CD4-positive, alpha-beta memory T cell (primary cell): ENCODE measurements at regions not wholly inside any gene's neighbourhood (a gene's known extent, or its start where the extent isn't known, plus 50 kb on each side); places are given as distances from the start of the nearest gene placed in this dataset.

Source experiments
- CTCF ChIA-PET: fragments of 350-600 bp; sonication (Branson Sonifier 250); formaldehyde crosslinking; loops from one replicate; lab custom pipeline; 2021; ENCODE audit warnings: inconsistent platforms; ENCODE audit not compliant: partially characterized antibody; lab: Charles Lee
- POLR2A ChIA-PET: fragments of 350-600 bp; sonication (Branson Sonifier 250); formaldehyde crosslinking; loops from one replicate; lab custom pipeline; 2021; ENCODE audit not compliant: partially characterized antibody; lab: Charles Lee
- DNase-seq, 5 donors: peaks; one replicate each; pipeline versions ENCODE4 v3.0.0 to v3.0.0-alpha.2; 2020 to 2022; ENCODE audit warnings: mixed read lengths in 1 of 5
- H3K27ac ChIP-seq: one replicate; pipeline ENCODE4 v1.7.0; 2013; ENCODE audit warnings: low read depth, low read length
- H3K27me3 ChIP-seq: 2 replicates; pipeline ENCODE4 v1.7.0; 2013; ENCODE audit warnings: mild to moderate bottlenecking, low read length, moderate library complexity; ENCODE audit not compliant: insufficient read depth
- H3K36me3 ChIP-seq: 2 replicates; pipeline ENCODE4 v1.7.0; 2013; ENCODE audit warnings: mild to moderate bottlenecking, low read length, moderate library complexity; ENCODE audit not compliant: insufficient read depth
- H3K4me1 ChIP-seq: 2 replicates; pipeline ENCODE4 v1.7.0; 2013; ENCODE audit warnings: mild to moderate bottlenecking, low read length, moderate library complexity; ENCODE audit not compliant: insufficient read depth
- H3K4me3 ChIP-seq, 2 donors: one replicate each; pipeline ENCODE4 v1.7.0; 2013; ENCODE audit warnings: low read length in 2 of 2, mild to moderate bottlenecking in 1 of 2
- H3K9me3 ChIP-seq, 2 donors: one replicate each; pipeline ENCODE4 v1.7.0; 2013; ENCODE audit warnings: low read length in 2 of 2, control low read depth in 1 of 2; ENCODE audit not compliant: control insufficient read depth in 1 of 2
- H3K27ac Mint-ChIP-seq, 7 donors: one replicate each; pipeline ENCODE4 v1.8.0; 2020 to 2021; ENCODE audit warnings: mixed read lengths in 7 of 7, mild to moderate bottlenecking in 6 of 7, inconsistent platforms in 3 of 7, moderate library complexity in 3 of 7
- H3K27me3 Mint-ChIP-seq, 2 donors: one replicate each; pipeline ENCODE4 v1.8.0; 2020 to 2021; ENCODE audit warnings: mixed read lengths in 2 of 2
- H3K36me3 Mint-ChIP-seq, 2 donors: one replicate each; pipeline ENCODE4 v1.8.0; 2020 to 2021; ENCODE audit warnings: mixed read lengths in 2 of 2, inconsistent platforms in 1 of 2, mild to moderate bottlenecking in 1 of 2
- H3K4me1 Mint-ChIP-seq, 4 donors: one replicate each; pipeline ENCODE4 v1.8.0; 2020 to 2021; ENCODE audit warnings: mixed read lengths in 4 of 4, mild to moderate bottlenecking in 1 of 4
- H3K4me3 Mint-ChIP-seq, 8 donors: one replicate each; pipeline ENCODE4 v1.8.0; 2020 to 2021; ENCODE audit warnings: mixed read lengths in 8 of 8, mild to moderate bottlenecking in 7 of 8, moderate library complexity in 6 of 8, inconsistent platforms in 3 of 8
- H3K9me3 Mint-ChIP-seq, 8 donors: one replicate each; pipeline ENCODE4 v1.8.0; 2020 to 2021; ENCODE audit warnings: mixed read lengths in 8 of 8, mild to moderate bottlenecking in 5 of 8, inconsistent platforms in 3 of 8, moderate library complexity in 1 of 8
- intact Hi-C: fragments of 100-400 bp; cut with micrococcal nuclease; formaldehyde crosslinking; loops from one replicate; pipeline ENCODE4 v1.15.1; 2023

GRCh38 chr3:182620723-182621434, 172.4 kb upstream of the ATP11B start:
- H3K4me1 Mint-ChIP-seq, result no peaks in the 10 kb centered on the region
- Histone ChIP-seq H3K9me3 (no peaks in the 10 kb centered on the region), H3K36me3 (no peaks in the 10 kb centered on the region), H3K4me1 (no peaks in the 10 kb centered on the region), H3K27me3 (no peaks in the 10 kb centered on the region), H3K4me3 (no peak overlapping the region), H3K27ac (no peak overlapping the region)
- no peak overlapping the region for H3K27ac Mint-ChIP-seq
- intact Hi-C loops, result no loop called here
- POLR2A ChIA-PET, result no interaction called here
- DNase-seq, result no peak
- peaks cover 12 to 15% of the 10 kb centered on the region in 2 donors for H3K27me3 Mint-ChIP-seq
- H3K4me3 Mint-ChIP-seq, result no peak overlapping the region
- CTCF ChIA-PET, result interaction anchor here (0.8 kb wide), 1 partner anchor 63 kb away, joined by 3 read pairs; no protein-coding TSS in a partner anchor
- no peaks in the 10 kb centered on the region for H3K9me3 Mint-ChIP-seq
- no peaks in the 10 kb centered on the region for H3K36me3 Mint-ChIP-seq

- ChIA-PET CTCF (interaction anchor here (0.8 kb wide), 1 partner anchor 62 kb away, joined by 3 read pairs; no protein-coding TSS in a partner anchor), POLR2A (no interaction called here)
- Histone ChIP-seq H3K27me3 (no peaks in the 10 kb centered on the region), H3K36me3 (no peaks in the 10 kb centered on the region), H3K4me3 (no peak overlapping the region), H3K27ac (no peak overlapping the region), H3K9me3 (no peaks in the 10 kb centered on the region), H3K4me1 (no peaks in the 10 kb centered on the region)
- Mint-ChIP-seq H3K36me3 (no peaks in the 10 kb centered on the region), H3K4me3 (no peak overlapping the region), H3K9me3 (no peaks in the 10 kb centered on the region), H3K4me1 (no peaks in the 10 kb centered on the region), H3K27me3 (peaks cover 12 to 14% of the 10 kb centered on the region in 2 donors), H3K27ac (no peak overlapping the region)
- no peak for DNase-seq
- intact Hi-C loops, result no loop called here
These were observed 171.7 kb upstream of the ATP11B start for GRCh38 chr3:182621435-182622240.

GRCh38 chr3:182622241-182622545, 171.1 kb upstream of the ATP11B start:
- Mint-ChIP-seq H3K9me3 (no peaks in the 10 kb centered on the region), H3K27me3 (peaks cover 10 to 11% of the 10 kb centered on the region in 2 donors), H3K36me3 (no peaks in the 10 kb centered on the region), H3K27ac (no peak overlapping the region), H3K4me3 (no peak overlapping the region), H3K4me1 (no peaks in the 10 kb centered on the region)
- Histone ChIP-seq H3K4me3 (no peak overlapping the region), H3K27ac (no peak overlapping the region), H3K4me1 (no peaks in the 10 kb centered on the region), H3K9me3 (no peaks in the 10 kb centered on the region), H3K36me3 (no peaks in the 10 kb centered on the region), H3K27me3 (no peaks in the 10 kb centered on the region)
- ChIA-PET CTCF (no interaction called here), POLR2A (no interaction called here)
- no peak for DNase-seq
- intact Hi-C loops, result no loop called here

GRCh38 chr3:182626484-182627467, 166.5 kb upstream of the ATP11B start:
- H3K4me1 Mint-ChIP-seq, result no peaks in the 10 kb centered on the region
- ChIA-PET POLR2A (no interaction called here), CTCF (no interaction called here)
- Histone ChIP-seq H3K27me3 (no peaks in the 10 kb centered on the region), H3K4me1 (no peaks in the 10 kb centered on the region), H3K27ac (no peak overlapping the region), H3K9me3 (no peaks in the 10 kb centered on the region), H3K36me3 (no peaks in the 10 kb centered on the region), H3K4me3 (no peak overlapping the region)
- no peak overlapping the region for H3K4me3 Mint-ChIP-seq
- no peaks in the 10 kb centered on the region for H3K36me3 Mint-ChIP-seq
- peaks cover 0 to 1% (median 0%) of the 10 kb centered on the region in 8 donors for H3K9me3 Mint-ChIP-seq
- H3K27ac Mint-ChIP-seq, result no peak overlapping the region
- intact Hi-C loops, result no loop called here
- H3K27me3 Mint-ChIP-seq, result peaks cover 2 to 6% of the 10 kb centered on the region in 2 donors
- DNase-seq, result no peak

GRCh38 chr3:182628531-182628930, 164.8 kb upstream of the ATP11B start:
- no peak overlapping the region for H3K4me3 Mint-ChIP-seq
- POLR2A ChIA-PET, result no interaction called here
- no peak overlapping the region for H3K27ac Mint-ChIP-seq
- Histone ChIP-seq H3K27me3 (no peaks in the 10 kb centered on the region), H3K4me1 (no peaks in the 10 kb centered on the region), H3K4me3 (no peak overlapping the region), H3K9me3 (no peaks in the 10 kb centered on the region), H3K36me3 (no peaks in the 10 kb centered on the region), H3K27ac (no peak overlapping the region)
- no peaks in the 10 kb centered on the region for H3K36me3 Mint-ChIP-seq
- H3K9me3 Mint-ChIP-seq, result peaks cover 0 to 1% (median 0%) of the 10 kb centered on the region in 8 donors
- H3K4me1 Mint-ChIP-seq, result no peaks in the 10 kb centered on the region
- CTCF ChIA-PET, result interaction anchor here (0.6 kb wide), 1 partner anchor 354 kb away, joined by 4 read pairs; no protein-coding TSS in a partner anchor
- H3K27me3 Mint-ChIP-seq, result peaks cover 2 to 8% of the 10 kb centered on the region in 2 donors
- intact Hi-C loops, result no loop called here
- no peak for DNase-seq

- H3K4me3 Mint-ChIP-seq, result no peak overlapping the region
- Histone ChIP-seq H3K27ac (no peak overlapping the region), H3K36me3 (no peaks in the 10 kb centered on the region), H3K4me1 (no peaks in the 10 kb centered on the region), H3K9me3 (no peaks in the 10 kb centered on the region), H3K27me3 (no peaks in the 10 kb centered on the region), H3K4me3 (no peak overlapping the region)
- H3K9me3 Mint-ChIP-seq, result peaks cover 0 to 1% (median 0%) of the 10 kb centered on the region in 8 donors
- CTCF ChIA-PET, result no interaction called here
- H3K27ac Mint-ChIP-seq, result no peak overlapping the region
- intact Hi-C loops, result no loop called here
- no peaks in the 10 kb centered on the region for H3K36me3 Mint-ChIP-seq
- H3K27me3 Mint-ChIP-seq, result peaks cover 2 to 8% of the 10 kb centered on the region in 2 donors
- no peaks in the 10 kb centered on the region for H3K4me1 Mint-ChIP-seq
- no peak for DNase-seq
- POLR2A ChIA-PET, result no interaction called here
These were observed 163.8 kb upstream of the ATP11B start for GRCh38 chr3:182629521-182629920.
